ENCODE measurements at regions not wholly inside any gene's neighbourhood (a gene's known extent, or its start where the extent isn't known, plus 50 kb on each side); places are given as distances from the start of the nearest gene placed in this dataset.
A peak's percentile ranks its signal among the peaks of the same experiment; 100 is the strongest.

- Mint-ChIP-seq H3K36me3 (no peaks in the 10 kb centered on the region), H3K4me1 (peaks cover 2% of the 10 kb centered on the region), H3K27me3 (peaks cover 4% of the 10 kb centered on the region), H3K4me3 (no peak overlapping the region), H3K9me3 (no peaks in the 10 kb centered on the region), H3K27ac (no peak overlapping the region)
- ATAC-seq (ENCODE audit: low read depth) (no peak), DNase-seq (ENCODE audit: low spot score in 2 of 2) (no peak)
These were observed 103.1 kb downstream of the KLF6 start for GRCh38 chr10:3681642-3682554.

GRCh38 chr10:3679950-3680629, 104.9 kb downstream of the KLF6 start:
- ATAC-seq (ENCODE audit: low read depth) (no peak), DNase-seq (ENCODE audit: low spot score in 2 of 2) (no peak)
- Mint-ChIP-seq H3K27ac (no peak overlapping the region), H3K9me3 (no peaks in the 10 kb centered on the region), H3K4me3 (no peak overlapping the region), H3K36me3 (no peaks in the 10 kb centered on the region), H3K4me1 (peaks cover 11% of the 10 kb centered on the region), H3K27me3 (peaks cover 4% of the 10 kb centered on the region)

- H3K9me3 Mint-ChIP-seq: no peaks in the 10 kb centered on the region
- peaks cover 4% of the 10 kb centered on the region for H3K27me3 Mint-ChIP-seq
- DNase-seq (ENCODE audit: low spot score in 2 of 2) (no peak), ATAC-seq (ENCODE audit: low read depth) (no peak)
- H3K36me3 Mint-ChIP-seq: no peaks in the 10 kb centered on the region
- H3K4me1 Mint-ChIP-seq: peaks cover 9% of the 10 kb centered on the region
- H3K27ac Mint-ChIP-seq: no peak overlapping the region
- no peak overlapping the region for H3K4me3 Mint-ChIP-seq
These were observed 106.3 kb downstream of the KLF6 start for GRCh38 chr10:3678629-3679227.

GRCh38 chr10:3676564-3676963, 108.4 kb downstream of the KLF6 start:
- ATAC-seq (ENCODE audit: low read depth): peak; percentile 63
- no peaks in the 10 kb centered on the region for H3K36me3 Mint-ChIP-seq
- H3K27me3 Mint-ChIP-seq: peaks cover 4% of the 10 kb centered on the region
- H3K4me1 Mint-ChIP-seq: peaks cover 9% of the 10 kb centered on the region
- no peak overlapping the region for H3K27ac Mint-ChIP-seq
- H3K4me3 Mint-ChIP-seq: no peak overlapping the region
- H3K9me3 Mint-ChIP-seq: no peaks in the 10 kb centered on the region
- no peak for DNase-seq (ENCODE audit: low spot score in 2 of 2)

GRCh38 chr10:3672220-3672619, 112.8 kb downstream of the KLF6 start:
- H3K4me3 Mint-ChIP-seq: no peak overlapping the region
- DNase-seq (ENCODE audit: low spot score in 2 of 2): no peak
- no peaks in the 10 kb centered on the region for H3K36me3 Mint-ChIP-seq
- ATAC-seq (ENCODE audit: low read depth): no peak
- no peak overlapping the region for H3K27ac Mint-ChIP-seq
- no peaks in the 10 kb centered on the region for H3K9me3 Mint-ChIP-seq
- H3K4me1 Mint-ChIP-seq: peaks cover 19% of the 10 kb centered on the region
- peaks cover 3% of the 10 kb centered on the region for H3K27me3 Mint-ChIP-seq

- H3K27me3 Mint-ChIP-seq: peaks cover 6% of the 10 kb centered on the region
- H3K4me3 Mint-ChIP-seq: no peak overlapping the region
- no peak overlapping the region for H3K27ac Mint-ChIP-seq
- peaks cover 18% of the 10 kb centered on the region for H3K4me1 Mint-ChIP-seq
- H3K9me3 Mint-ChIP-seq: no peaks in the 10 kb centered on the region
- no peaks in the 10 kb centered on the region for H3K36me3 Mint-ChIP-seq
- ATAC-seq (ENCODE audit: low read depth) (no peak), DNase-seq (ENCODE audit: low spot score in 2 of 2) (no peak)
These were observed 113.5 kb downstream of the KLF6 start for GRCh38 chr10:3671386-3671955.

GRCh38 chr10:3668966-3669330, 116.1 kb downstream of the KLF6 start:
- ATAC-seq (ENCODE audit: low read depth) (no peak), DNase-seq (ENCODE audit: low spot score in 2 of 2) (no peak)
- no peak overlapping the region for H3K27ac Mint-ChIP-seq
- no peaks in the 10 kb centered on the region for H3K36me3 Mint-ChIP-seq
- H3K27me3 Mint-ChIP-seq: peaks cover 6% of the 10 kb centered on the region
- H3K4me1 Mint-ChIP-seq: peaks cover 14% of the 10 kb centered on the region
- no peak overlapping the region for H3K4me3 Mint-ChIP-seq
- no peaks in the 10 kb centered on the region for H3K9me3 Mint-ChIP-seq

GRCh38 chr10:3668276-3668965, 116.6 kb downstream of the KLF6 start:
- peaks cover 6% of the 10 kb centered on the region for H3K27me3 Mint-ChIP-seq
- no peaks in the 10 kb centered on the region for H3K9me3 Mint-ChIP-seq
- DNase-seq (ENCODE audit: low spot score in 2 of 2) (no peak), ATAC-seq (ENCODE audit: low read depth) (peak; percentile 53)
- no peak overlapping the region for H3K27ac Mint-ChIP-seq
- H3K4me3 Mint-ChIP-seq: peak overlapping the region; percentile 32
- H3K4me1 Mint-ChIP-seq: peaks cover 14% of the 10 kb centered on the region
- H3K36me3 Mint-ChIP-seq: no peaks in the 10 kb centered on the region

GRCh38 chr10:3666525-3667302, 118.3 kb downstream of the KLF6 start:
- DNase-seq (ENCODE audit: low spot score in 2 of 2): no peak
- Mint-ChIP-seq H3K4me3 (peak overlapping the region; percentile 44), H3K27me3 (peaks cover 6% of the 10 kb centered on the region), H3K4me1 (peaks cover 14% of the 10 kb centered on the region), H3K36me3 (no peaks in the 10 kb centered on the region), H3K27ac (no peak overlapping the region), H3K9me3 (peaks cover 1% of the 10 kb centered on the region)
- ATAC-seq (ENCODE audit: low read depth): peak; percentile 54

GRCh38 chr10:3665316-3665908, 119.6 kb downstream of the KLF6 start:
- Mint-ChIP-seq H3K36me3 (no peaks in the 10 kb centered on the region), H3K4me3 (no peak overlapping the region), H3K27me3 (peaks cover 6% of the 10 kb centered on the region), H3K9me3 (peaks cover 2% of the 10 kb centered on the region), H3K27ac (no peak overlapping the region), H3K4me1 (peaks cover 14% of the 10 kb centered on the region)
- no peak for DNase-seq (ENCODE audit: low spot score in 2 of 2)
- ATAC-seq (ENCODE audit: low read depth): no peak

GRCh38 chr10:3662775-3663174, 122.2 kb downstream of the KLF6 start:
- H3K27ac Mint-ChIP-seq: no peak overlapping the region
- ATAC-seq (ENCODE audit: low read depth) (no peak), DNase-seq (ENCODE audit: low spot score in 2 of 2) (no peak)
- H3K4me1 Mint-ChIP-seq: peaks cover 4% of the 10 kb centered on the region
- peaks cover 2% of the 10 kb centered on the region for H3K9me3 Mint-ChIP-seq
- H3K27me3 Mint-ChIP-seq: peaks cover 3% of the 10 kb centered on the region
- no peaks in the 10 kb centered on the region for H3K36me3 Mint-ChIP-seq
- no peak overlapping the region for H3K4me3 Mint-ChIP-seq

- H3K9me3 Mint-ChIP-seq: peaks cover 2% of the 10 kb centered on the region
- H3K4me3 Mint-ChIP-seq: no peak overlapping the region
- no peak for ATAC-seq (ENCODE audit: low read depth)
- no peak for DNase-seq (ENCODE audit: low spot score in 2 of 2)
- no peaks in the 10 kb centered on the region for H3K27me3 Mint-ChIP-seq
- no peaks in the 10 kb centered on the region for H3K4me1 Mint-ChIP-seq
- H3K27ac Mint-ChIP-seq: no peak overlapping the region
- no peaks in the 10 kb centered on the region for H3K36me3 Mint-ChIP-seq
These were observed 123.7 kb downstream of the KLF6 start for GRCh38 chr10:3661271-3661670.

GRCh38 chr10:3660753-3661152, 124.3 kb downstream of the KLF6 start:
- DNase-seq (ENCODE audit: low spot score in 2 of 2) (no peak), ATAC-seq (ENCODE audit: low read depth) (no peak)
- H3K4me1 Mint-ChIP-seq: peaks cover 4% of the 10 kb centered on the region
- no peak overlapping the region for H3K27ac Mint-ChIP-seq
- H3K36me3 Mint-ChIP-seq: no peaks in the 10 kb centered on the region
- no peak overlapping the region for H3K4me3 Mint-ChIP-seq
- no peaks in the 10 kb centered on the region for H3K27me3 Mint-ChIP-seq
- H3K9me3 Mint-ChIP-seq: peaks cover 2% of the 10 kb centered on the region

All from memory B cell (primary cell).